BE2C (cell line): ENCODE measurements at regions not wholly inside any gene's neighbourhood (a gene's known extent, or its start where the extent isn't known, plus 50 kb on each side); places are given as distances from the start of the nearest gene placed in this dataset.

Experiments
- DNase-seq: peaks from one replicate; pipeline ENCODE4 v3.0.0-alpha.2; 2020
- H3K27me3 ChIP-seq: fragments of 250-450 bp; sonication (Bioruptor Pico); 2 replicates; pipeline ENCODE4 v1.5.1; 2020; ENCODE audit warnings: mild to moderate bottlenecking
- H3K36me3 ChIP-seq: fragments of 250-450 bp; sonication (Bioruptor Pico); 2 replicates; pipeline ENCODE4 v1.5.1; 2020; ENCODE audit warnings: mild to moderate bottlenecking
- H3K4me1 ChIP-seq: fragments of 250-450 bp; sonication (Bioruptor Pico); 2 replicates; pipeline ENCODE4 v1.5.1; 2020
- H3K4me3 ChIP-seq: 2 replicates; pipeline ENCODE4 v1.5.1; 2011; ENCODE audit warnings: low read depth, low read length
- H3K9me3 ChIP-seq: fragments of 250-450 bp; sonication (Bioruptor Pico); 2 replicates; pipeline ENCODE4 v1.5.1; 2020
- CTCF ChIP-seq: IDR thresholded peaks from 2 replicates; pipeline ENCODE4 v1.5.1; 2012; ENCODE audit warnings: mild to moderate bottlenecking, low read depth, low read length

DNA sequence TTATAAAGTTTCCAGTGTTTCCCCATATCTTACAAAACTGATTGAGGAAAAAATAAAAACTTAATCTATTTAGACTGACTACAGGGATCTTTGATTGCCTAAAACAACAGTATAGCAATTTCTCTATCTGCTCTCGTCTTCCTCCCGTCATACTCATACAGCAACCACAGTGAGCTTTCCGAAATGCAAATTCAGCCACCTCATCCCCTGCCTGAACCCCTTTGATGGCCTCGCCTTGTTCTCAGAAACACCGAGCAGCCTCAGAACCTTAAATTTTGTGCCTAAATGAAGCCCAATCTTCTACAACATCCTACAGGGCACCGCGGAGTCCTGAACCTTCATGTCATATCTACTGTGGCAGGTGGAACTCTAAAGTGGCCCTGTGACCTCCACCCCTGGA lies 223.7 kb upstream of the TMEM132C start:
- no peaks in the 10 kb centered on the region for H3K4me1 ChIP-seq
- no peak for DNase-seq
- H3K4me3 ChIP-seq, result no peak overlapping the region
- no peak for TF ChIP-seq CTCF
- no peaks in the 10 kb centered on the region for H3K27me3 ChIP-seq
- H3K9me3 ChIP-seq, result peaks cover 3% of the 10 kb centered on the region; the same call in 1 of the 2 replicates
- no peaks in the 10 kb centered on the region for H3K36me3 ChIP-seq

GRCh38 chr12:128047266-128048060 lies 219.5 kb upstream of the TMEM132C start:
- Histone ChIP-seq H3K36me3 (no peaks in the 10 kb centered on the region), H3K9me3 (no peaks in the 10 kb centered on the region; the same call in 1 of the 2 replicates), H3K4me1 (no peaks in the 10 kb centered on the region), H3K4me3 (no peak overlapping the region), H3K27me3 (no peaks in the 10 kb centered on the region)
- no peak for DNase-seq
- TF ChIP-seq CTCF, result no peak

GRCh38 chr12:128052331-128052730 lies 214.6 kb upstream of the TMEM132C start:
- H3K36me3 ChIP-seq, result no peaks in the 10 kb centered on the region
- no peak for TF ChIP-seq CTCF
- H3K9me3 ChIP-seq, result no peaks in the 10 kb centered on the region; the same call in 1 of the 2 replicates
- H3K4me1 ChIP-seq, result no peaks in the 10 kb centered on the region
- H3K27me3 ChIP-seq, result no peaks in the 10 kb centered on the region
- no peak for DNase-seq
- H3K4me3 ChIP-seq, result no peak overlapping the region

DNA sequence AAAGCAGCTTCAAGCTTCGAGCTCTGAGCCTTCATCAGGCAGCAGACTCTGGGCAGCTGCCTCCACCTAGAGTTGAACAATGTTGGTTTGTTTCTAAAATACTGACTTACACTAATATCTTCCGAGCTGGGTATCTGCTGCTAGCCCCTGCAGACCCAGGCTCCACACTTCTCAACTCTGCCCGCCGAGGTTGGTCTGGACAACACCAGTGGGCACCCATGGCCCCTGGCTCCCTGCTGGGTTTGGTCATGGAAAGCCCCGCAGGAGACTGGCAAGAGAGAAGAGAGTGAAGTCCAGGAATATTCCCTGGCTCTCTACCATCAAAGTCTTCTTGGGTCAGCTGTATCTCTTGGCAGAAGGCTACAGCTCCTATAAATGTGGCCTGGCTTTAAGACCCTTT lies 214.2 kb upstream of the TMEM132C start:
- H3K4me3 ChIP-seq, result no peak overlapping the region
- no peak for TF ChIP-seq CTCF
- no peaks in the 10 kb centered on the region for H3K4me1 ChIP-seq
- no peaks in the 10 kb centered on the region for H3K27me3 ChIP-seq
- no peaks in the 10 kb centered on the region for H3K9me3 ChIP-seq
- H3K36me3 ChIP-seq, result no peaks in the 10 kb centered on the region
- no peak for DNase-seq

GRCh38 chr12:128055567-128055966 lies 211.4 kb upstream of the TMEM132C start:
- Histone ChIP-seq H3K9me3 (no peaks in the 10 kb centered on the region), H3K4me1 (no peaks in the 10 kb centered on the region), H3K27me3 (no peaks in the 10 kb centered on the region), H3K36me3 (no peaks in the 10 kb centered on the region), H3K4me3 (no peak overlapping the region)
- no peak for DNase-seq
- TF ChIP-seq CTCF, result no peak

- no peak for TF ChIP-seq CTCF
- DNase-seq, result no peak
- no peaks in the 10 kb centered on the region for H3K27me3 ChIP-seq
- H3K9me3 ChIP-seq, result no peaks in the 10 kb centered on the region
- H3K36me3 ChIP-seq, result no peaks in the 10 kb centered on the region
- no peaks in the 10 kb centered on the region for H3K4me1 ChIP-seq
- H3K4me3 ChIP-seq, result no peak overlapping the region
These were observed 210.7 kb upstream of the TMEM132C start for GRCh38 chr12:128056136-128056801.
